GM21447 (cell line): ENCODE measurements at regions not wholly inside any gene's neighbourhood (a gene's known extent, or its start where the extent isn't known, plus 50 kb on each side); places are given as distances from the start of the nearest gene placed in this dataset.

ENCODE experiments used
- ATAC-seq: cut with Tn5 transposase; IDR thresholded peaks from one replicate; pipeline ENCODE4 v1.9.1; 2021; ENCODE audit not compliant: unreplicated experiment

- no peak for ATAC-seq
Observed at GRCh38 chr15:77691607-77692006, 58.9 kb upstream of the LINGO1 start.

GRCh38 chr15:77689821-77690220, 57.1 kb upstream of the LINGO1 start:
- no peak for ATAC-seq

- ATAC-seq = no peak
Observed at GRCh38 chr15:77688693-77689092, 56.0 kb upstream of the LINGO1 start.

DNA sequence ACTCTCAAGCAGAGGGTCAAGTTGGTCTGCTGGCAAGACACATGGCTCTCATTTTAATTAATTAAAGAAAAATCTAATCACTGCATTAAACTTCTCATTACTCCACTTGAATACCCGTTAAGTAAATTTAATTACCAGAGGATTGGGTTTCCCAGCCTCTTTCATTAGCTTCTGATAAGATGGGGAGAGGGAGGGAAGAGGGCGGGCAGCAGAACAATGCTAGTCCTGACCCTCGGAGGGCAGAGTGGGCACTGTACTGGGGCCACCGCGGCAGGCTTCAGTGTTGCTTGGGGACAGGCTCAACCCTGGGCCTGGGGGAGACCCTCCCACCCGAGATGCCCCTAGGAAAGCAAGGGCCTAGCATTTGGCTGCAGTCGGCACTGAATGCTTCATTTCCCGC, 55.6 kb upstream of the LINGO1 start:
- no peak for ATAC-seq

GRCh38 chr15:77685082-77685815, 52.5 kb upstream of the LINGO1 start:
- no peak for ATAC-seq

GRCh38 chr15:77684341-77685081, 51.8 kb upstream of the LINGO1 start:
- ATAC-seq = no peak

DNA sequence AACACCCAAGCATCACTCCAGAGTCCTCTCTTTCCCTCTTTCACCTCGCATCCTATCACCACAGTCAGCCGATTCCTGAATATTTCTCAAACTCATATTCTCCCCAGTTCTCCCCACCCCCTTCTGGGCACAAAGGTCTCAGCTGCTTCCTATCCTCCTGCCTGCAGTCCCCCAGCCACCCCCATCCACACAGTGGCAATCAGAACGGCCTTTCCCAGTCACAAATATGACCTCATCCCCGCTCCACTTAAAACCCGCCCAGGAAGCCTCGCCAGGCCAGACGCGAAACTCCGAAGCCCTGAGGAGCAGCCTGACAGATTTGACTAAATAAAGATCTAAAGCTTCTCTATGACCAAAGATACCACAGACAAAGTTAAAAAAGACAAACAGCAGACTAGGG, 49.9 kb upstream of the LINGO1 start:
- no peak for ATAC-seq
